Gastroesophageal sphincter (tissue), 3 donors: ENCODE measurements at regions not wholly inside any gene's neighbourhood (a gene's known extent, or its start where the extent isn't known, plus 50 kb on each side); places are given as distances from the start of the nearest gene placed in this dataset.

ENCODE experiments used
- CTCF ChIP-seq, 4 experiments: fragments of 200-600 bp in 2 of 4; fragments of 450-650 bp in 2 of 4; sonication (generic) in 1 of 4; IDR thresholded peaks; one replicate each; pipeline ENCODE4 v1.5.1; 2017 to 2019; ENCODE audit warnings: antibody characterized with exemption in 4 of 4, mild to moderate bottlenecking in 2 of 4, moderate library complexity in 2 of 4
- EP300 ChIP-seq: sonication (generic); formaldehyde crosslinking; IDR thresholded peaks from one replicate; pipeline ENCODE4 v1.6.1; 2017; ENCODE audit warnings: antibody characterized with exemption, mild to moderate bottlenecking
- POLR2A ChIP-seq, 2 donors: fragments of 450-650 bp; IDR thresholded peaks; one replicate each; pipeline ENCODE4 v1.6.1; 2017; ENCODE audit warnings: antibody characterized with exemption in 2 of 2, mild to moderate bottlenecking in 2 of 2, moderate library complexity in 1 of 2
- POLR2AphosphoS5 ChIP-seq: sonication (generic); formaldehyde crosslinking; IDR thresholded peaks from one replicate; pipeline ENCODE4 v1.6.1; 2017; ENCODE audit warnings: antibody characterized with exemption

GRCh38 chr7:118671149-118671548 is 446.6 kb downstream of the ANKRD7 start:
- TF ChIP-seq CTCF (IDR thresholded peaks at IDR 0.05) = no peak
- no peak for TF ChIP-seq EP300
- no peak for TF ChIP-seq POLR2A (IDR thresholded peaks at IDR 0.05)
- no peak for TF ChIP-seq POLR2AphosphoS5
